NCI-H2029 treated with DMSO at 0.1 percent for 48 hours (cell line): ENCODE measurements at regions not wholly inside any gene's neighbourhood (a gene's known extent, or its start where the extent isn't known, plus 50 kb on each side); places are given as distances from the start of the nearest gene placed in this dataset.
"Not testable (repeated sequence)": the region's sequence is repeated elsewhere in the genome, so short reads cannot be mapped to it uniquely, and the experiment has no call there.

Experiments
- DNase-seq: peaks from one replicate; lab custom pipeline; 2025; lab: John Stamatoyannopoulos, UW

DNA sequence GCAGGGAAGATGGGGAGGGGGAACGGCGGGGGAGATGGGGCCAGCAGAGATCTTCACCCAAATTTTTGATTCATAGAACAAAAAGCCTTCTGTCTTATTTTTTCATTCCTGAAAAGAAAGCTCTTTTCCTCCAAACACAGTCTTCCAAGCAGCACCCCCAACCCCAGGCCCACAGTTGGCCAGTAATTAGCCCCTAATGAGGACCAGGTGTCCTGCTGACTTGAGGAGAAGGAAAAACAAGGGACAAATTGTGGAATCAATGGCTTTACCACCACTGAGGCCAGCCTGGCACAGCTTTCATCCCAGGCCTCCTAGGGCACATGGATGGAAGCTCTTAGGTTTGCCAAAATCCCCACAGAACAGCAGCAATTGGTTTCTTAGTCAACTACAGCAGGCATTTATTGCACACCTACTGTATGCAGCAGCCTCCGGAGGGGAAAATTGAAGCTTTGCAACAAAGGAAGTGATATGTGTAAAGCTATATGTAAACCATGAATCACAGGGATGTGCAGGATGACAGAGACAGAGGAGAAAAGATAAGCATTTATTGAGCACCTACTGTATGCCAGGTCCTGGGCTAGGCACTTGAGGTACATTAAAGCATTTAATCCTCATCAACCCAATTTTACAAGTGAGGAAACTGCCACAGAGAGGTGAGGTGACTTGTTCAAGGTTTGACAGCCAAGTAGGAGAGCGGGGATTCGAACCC is 199.5 kb downstream of the TBC1D2B start:
- no peak for DNase-seq

DNA sequence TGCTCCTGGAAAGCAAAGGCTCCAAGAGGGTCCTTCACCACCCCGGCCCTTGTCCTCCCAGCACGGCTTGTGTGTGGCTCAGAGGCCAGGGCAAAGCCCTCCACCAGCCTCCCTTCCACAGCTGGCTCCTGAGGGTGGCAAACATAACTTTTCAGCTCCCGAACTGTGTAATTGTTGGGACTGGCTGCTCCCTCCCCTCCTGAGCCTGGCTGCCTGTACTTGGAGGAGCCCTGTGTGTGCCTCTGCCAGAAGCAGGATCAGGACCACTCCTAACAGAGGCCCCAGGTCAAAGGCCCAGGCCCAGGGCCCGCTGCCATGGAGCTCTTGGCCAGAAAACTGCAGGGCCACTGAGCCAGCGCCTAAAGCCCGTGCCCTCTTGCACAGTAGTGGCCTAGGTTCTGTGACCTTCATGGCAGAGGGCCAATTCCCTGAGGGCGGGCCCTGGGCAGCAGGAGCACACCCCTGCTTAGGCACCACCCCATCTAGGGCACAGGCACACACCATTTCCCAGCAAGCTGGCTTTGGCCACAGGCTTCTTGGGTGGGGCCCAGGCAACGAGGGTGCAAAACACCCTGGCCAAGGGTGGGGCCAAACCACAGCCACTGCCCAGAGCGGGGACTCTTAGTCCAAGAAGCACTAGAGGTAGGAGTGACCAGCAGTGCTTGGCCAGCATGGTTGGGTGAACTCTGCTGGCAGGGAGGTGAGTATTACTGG is 201.2 kb downstream of the TBC1D2B start:
- not testable (repeated sequence) for DNase-seq

DNA sequence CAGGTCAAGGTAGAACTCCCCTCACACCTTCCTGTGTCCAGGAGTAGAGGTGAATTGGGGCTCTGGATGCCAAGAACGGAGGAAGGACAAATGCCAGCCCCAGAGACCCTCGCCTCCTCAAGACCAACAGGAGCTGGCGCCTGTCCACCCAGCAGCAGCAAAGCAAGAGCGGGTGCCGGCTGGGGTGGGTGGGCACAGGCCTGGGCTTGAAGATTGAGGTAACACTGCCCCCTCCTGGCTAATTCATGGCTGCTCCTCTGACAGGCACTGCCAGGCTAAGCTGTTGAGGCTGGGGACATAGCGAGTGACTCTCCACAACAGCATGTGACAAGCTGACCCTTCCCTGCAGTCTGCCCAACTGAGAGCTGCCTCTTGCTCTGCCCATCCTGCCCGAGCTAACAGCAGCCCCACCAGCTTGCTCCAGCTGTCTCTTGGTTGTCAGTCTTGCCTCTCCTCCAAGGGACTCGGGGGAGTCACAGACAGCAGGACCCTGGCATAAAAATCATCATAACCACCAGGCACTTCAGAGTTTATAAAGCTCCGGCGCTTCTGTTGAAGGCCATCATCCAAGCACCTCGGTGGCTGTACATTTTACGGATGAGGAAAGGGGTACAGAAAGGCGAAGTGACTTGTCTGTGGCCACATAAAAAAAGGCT is 202.3 kb downstream of the TBC1D2B start:
- DNase-seq = not testable (repeated sequence)

GRCh38 chr15:77874063-77874462 is 203.4 kb downstream of the TBC1D2B start:
- no peak for DNase-seq

- DNase-seq = not testable (repeated sequence)
Measured at GRCh38 chr15:77872521-77873425, 204.7 kb downstream of the TBC1D2B start.

DNA sequence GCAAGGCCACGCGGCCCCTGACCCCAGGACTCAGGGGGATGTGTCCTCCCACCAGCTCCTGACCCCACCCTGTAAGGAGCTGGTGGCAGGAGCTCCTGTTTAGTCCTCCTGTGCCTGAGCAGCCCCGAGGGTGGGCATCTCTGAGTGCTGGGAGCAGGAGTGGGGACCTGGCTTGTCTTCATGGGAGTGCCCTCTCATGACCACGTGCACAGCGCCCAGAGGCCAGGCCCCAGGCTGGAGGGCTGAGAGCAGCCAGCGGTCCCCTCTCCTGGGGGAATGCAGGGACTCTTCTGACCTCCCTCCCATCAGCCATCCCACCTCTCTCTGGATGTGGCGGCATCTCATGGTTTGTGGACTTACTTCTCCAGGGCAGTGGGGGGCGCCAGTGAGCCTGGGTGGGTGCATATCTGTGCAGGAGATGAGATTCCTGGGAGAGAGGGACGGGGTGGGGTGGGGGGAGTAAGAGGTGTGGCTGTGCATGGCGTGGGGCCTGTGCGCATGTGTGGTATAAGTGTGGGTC is 205.6 kb downstream of the TBC1D2B start:
- no peak for DNase-seq

- DNase-seq = no peak
Measured at GRCh38 chr15:77870195-77871065, 207.1 kb downstream of the TBC1D2B start.

GRCh38 chr15:77869021-77869895 is 208.3 kb downstream of the TBC1D2B start:
- DNase-seq = no peak

GRCh38 chr15:77868048-77868629 is 209.4 kb downstream of the TBC1D2B start:
- not testable (repeated sequence) for DNase-seq

GRCh38 chr15:77867266-77868047 is 210.1 kb downstream of the TBC1D2B start:
- DNase-seq = no peak

DNA sequence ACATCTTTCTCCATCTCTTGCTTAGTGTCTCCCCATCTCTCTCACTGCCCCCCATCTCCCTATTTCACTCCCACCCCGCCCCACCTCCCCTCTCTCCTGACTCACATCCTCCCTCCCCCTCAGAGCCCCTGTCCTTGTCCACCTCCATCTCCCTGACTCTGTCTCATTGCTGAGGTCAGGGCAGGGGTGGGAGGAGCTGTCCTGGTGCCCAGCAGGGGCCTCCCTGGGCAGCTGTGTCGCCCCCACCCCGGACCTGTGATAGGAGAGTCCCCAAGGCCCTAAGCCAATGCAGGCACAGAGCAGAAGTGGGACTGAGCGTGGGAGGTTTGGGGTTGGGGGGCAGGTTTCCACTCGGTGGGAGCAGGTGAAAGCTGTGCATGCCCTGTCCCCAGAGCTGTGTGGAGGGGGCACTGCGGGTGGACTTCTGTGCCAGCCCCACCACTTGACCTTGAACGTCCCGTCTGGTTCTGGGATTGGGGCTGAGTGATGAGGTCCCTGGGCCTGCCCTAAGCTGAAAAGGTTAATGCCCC is 210.8 kb downstream of the TBC1D2B start:
- no peak for DNase-seq

- no peak for DNase-seq
Measured at GRCh38 chr15:77866186-77866585, 211.3 kb downstream of the TBC1D2B start.

DNA sequence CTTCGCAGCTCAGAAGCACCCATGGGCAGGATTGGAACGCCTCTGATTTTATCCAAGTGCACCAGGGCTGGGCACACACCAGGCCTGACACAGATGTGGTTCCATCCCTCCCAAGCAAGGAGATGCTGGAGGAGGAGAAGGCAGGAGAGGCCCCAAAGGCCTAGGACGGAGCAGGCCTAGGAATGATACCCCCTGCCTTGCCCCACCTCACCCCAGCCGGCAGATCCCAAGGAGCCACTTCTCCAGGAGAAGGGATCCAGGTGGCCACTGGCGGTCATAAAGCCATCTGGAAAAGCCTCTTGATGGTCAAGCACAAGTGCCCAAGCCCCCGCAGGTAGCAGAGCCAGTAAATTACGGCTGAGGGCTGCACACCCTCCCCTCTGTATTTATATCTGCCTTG is 211.8 kb downstream of the TBC1D2B start:
- DNase-seq = no peak

GRCh38 chr15:77865106-77865610 is 212.4 kb downstream of the TBC1D2B start:
- DNase-seq = no peak

GRCh38 chr15:77864211-77865105 is 213.1 kb downstream of the TBC1D2B start:
- DNase-seq = no peak

- DNase-seq = no peak
Measured at GRCh38 chr15:77863491-77864105, 213.9 kb downstream of the TBC1D2B start.
